Endothelial cell of umbilical vein (primary cell): ENCODE measurements at regions not wholly inside any gene's neighbourhood (a gene's known extent, or its start where the extent isn't known, plus 50 kb on each side); places are given as distances from the start of the nearest gene placed in this dataset.

ENCODE experiments used
- BruUV-seq: library from RNA; stranded (reverse); fragments of 400-500 nt; replicated peaks from 2 replicates; lab custom pipeline; 2021; lab: Mats Ljungman, UMichigan
- CTCF ChIA-PET: fragments of 300-600, 350-600 bp; sonication (Branson Sonifier 250); formaldehyde crosslinking; loops from one replicate; lab custom pipeline; 2021; ENCODE audit warnings: antibody characterized with exemption, inconsistent platforms; lab: Charles Lee
- POLR2A ChIA-PET: fragments of 300-600, 350-600 bp; sonication (Branson Sonifier 250); formaldehyde crosslinking; loops from one replicate; lab custom pipeline; 2021; ENCODE audit warnings: antibody characterized with exemption, inconsistent platforms; lab: Charles Lee
- DNase-seq: peaks from one replicate; pipeline ENCODE4 v3.0.0-alpha.2; 2011; ENCODE audit warnings: low read depth, low spot score
- FAIRE-seq: peaks from 2 replicates; lab custom pipeline; 2011; peaks lifted over from hg19 to GRCh38; lab: Jason Lieb, UNC
- H2AFZ ChIP-seq: 2 replicates; pipeline ENCODE4 v1.6.0; 2012; ENCODE audit warnings: low read depth, low read length, control low read depth, inconsistent platforms
- H3K27ac ChIP-seq: 2 replicates; pipeline ENCODE4 v1.5.1; 2011; ENCODE audit warnings: low read depth, mild to moderate bottlenecking, control low read depth, low read length, moderate library complexity; ENCODE audit not compliant: insufficient read depth
- H3K27me3 ChIP-seq, 2 experiments: 2 replicates each; pipeline versions ENCODE4 v1.6.0 to v1.6.1; 2011; ENCODE audit warnings: low read length in 2 of 2, mixed read lengths in 1 of 2; ENCODE audit not compliant: control insufficient read depth in 2 of 2, insufficient read depth in 2 of 2
- H3K36me3 ChIP-seq, 2 experiments: 2 replicates in 1 of 2; 3 replicates in 1 of 2; pipeline ENCODE4 v1.5.1; 2011; ENCODE audit warnings: low read length in 2 of 2, mild to moderate bottlenecking in 1 of 2, moderate library complexity in 1 of 2; ENCODE audit not compliant: control insufficient read depth in 2 of 2, insufficient read depth in 2 of 2; ENCODE audit errors: extremely low read depth in 1 of 2
- H3K4me1 ChIP-seq: 3 replicates; pipeline ENCODE4 v1.5.1; 2011; ENCODE audit warnings: mild to moderate bottlenecking, low read length; ENCODE audit not compliant: control insufficient read depth, insufficient read depth; ENCODE audit errors: extremely low read depth
- H3K4me2 ChIP-seq: 2 replicates; pipeline ENCODE4 v1.6.1; 2011; ENCODE audit warnings: low read length, control low read depth, mixed read lengths; ENCODE audit not compliant: insufficient read depth
- H3K4me3 ChIP-seq, 3 experiments: fragments of 200-600 bp in 1 of 3; sonication (generic), shearing (Covaris generic) in 1 of 3; replicated peaks in 1 of 3; 2 replicates each; pipeline ENCODE4 v1.5.1; 2011 to 2016; ENCODE audit warnings: control low read depth in 3 of 3, low read length in 3 of 3, mild to moderate bottlenecking in 2 of 3, inconsistent platforms in 1 of 3, low read depth in 1 of 3, moderate library complexity in 1 of 3; ENCODE audit not compliant: insufficient read depth in 1 of 3
- H3K79me2 ChIP-seq: 2 replicates; pipeline ENCODE4 v1.6.0; 2012; ENCODE audit warnings: low read length, inconsistent platforms; ENCODE audit not compliant: control insufficient read depth, insufficient read depth
- H3K9ac ChIP-seq: replicated peaks from 2 replicates; pipeline ENCODE3; 2011; ENCODE audit warnings: low read length, control low read depth; ENCODE audit not compliant: insufficient read depth; ENCODE audit errors: extremely low read depth
- H3K9me1 ChIP-seq: replicated peaks from 3 replicates; pipeline ENCODE4 v1.6.0; 2011; ENCODE audit warnings: mild to moderate bottlenecking, low read length; ENCODE audit not compliant: control insufficient read depth, insufficient read depth; ENCODE audit errors: extremely low read depth
- H3K9me3 ChIP-seq: replicated peaks from 2 replicates; pipeline ENCODE4 v1.5.1; 2012; ENCODE audit warnings: low read length, inconsistent platforms; ENCODE audit not compliant: control insufficient read depth, insufficient read depth
- H4K20me1 ChIP-seq: replicated peaks from 2 replicates; pipeline ENCODE3; 2011; ENCODE audit warnings: mild to moderate bottlenecking, low read length; ENCODE audit not compliant: control insufficient read depth, insufficient read depth; ENCODE audit errors: extremely low read depth
- CTCF ChIP-seq, 2 donors: IDR thresholded peaks; 1 replicate in 1 of 2; 2 replicates in 1 of 2; pipeline ENCODE4 v1.5.1; 2011; ENCODE audit warnings: low read length in 2 of 2, mild to moderate bottlenecking in 2 of 2, moderate library complexity in 2 of 2, control low read depth in 1 of 2, inconsistent platforms in 1 of 2, low read depth in 1 of 2; ENCODE audit not compliant: insufficient read depth in 1 of 2; ENCODE audit errors: extremely low read depth in 1 of 2
- EZH2 ChIP-seq: IDR thresholded peaks from 2 replicates; pipeline ENCODE4 v1.6.1; 2012; ENCODE audit warnings: borderline replicate concordance, low read depth, mild to moderate bottlenecking, moderate library complexity, low read length, inconsistent platforms; ENCODE audit not compliant: severe bottlenecking
- FOS ChIP-seq: IDR thresholded peaks from 2 replicates; pipeline ENCODE4 v1.6.1; 2011; ENCODE audit warnings: mild to moderate bottlenecking, low read length, moderate library complexity, borderline replicate concordance; ENCODE audit not compliant: insufficient read depth
- GATA2 ChIP-seq: IDR thresholded peaks from 2 replicates; pipeline ENCODE4 v1.7.0; 2011; ENCODE audit warnings: low read depth, mild to moderate bottlenecking, moderate library complexity, mixed read lengths, low read length; ENCODE audit not compliant: insufficient read length, insufficient read depth
- JUN ChIP-seq: IDR thresholded peaks from 2 replicates; pipeline ENCODE4 v1.6.1; 2011; ENCODE audit warnings: borderline replicate concordance, low read depth; ENCODE audit not compliant: insufficient read length, insufficient read depth
- MAX ChIP-seq: IDR thresholded peaks from 2 replicates; pipeline ENCODE4 v1.6.1; 2011; ENCODE audit not compliant: insufficient read depth, insufficient read length
- MYC ChIP-seq: IDR thresholded peaks from one replicate; pipeline ENCODE4 v1.6.1; 2011; ENCODE audit warnings: mild to moderate bottlenecking, low read depth, low read length
- POLR2A ChIP-seq: IDR thresholded peaks from 2 replicates; pipeline ENCODE4 v1.6.1; 2012; ENCODE audit warnings: low read depth, mild to moderate bottlenecking, control low read depth, low read length
- POLR2AphosphoS5 ChIP-seq: IDR thresholded peaks from 2 replicates; pipeline ENCODE4 v1.6.1; 2012; ENCODE audit warnings: low read depth, mild to moderate bottlenecking, control low read depth, low read length, moderate library complexity; ENCODE audit not compliant: insufficient read depth
- dilution Hi-C: fragments of 300-500 bp; cut with MboI; formaldehyde crosslinking; loops from one replicate; pipeline ENCODE4 v1.15.0; 2019; ENCODE audit warnings: low sequenced_read_pairs; ENCODE audit not compliant: extremely low pct_ligation_motif_present
- intact Hi-C: fragments of 100-400 bp; cut with micrococcal nuclease; formaldehyde crosslinking; loops from one replicate; pipeline ENCODE4 v1.10.0; 2022

GRCh38 chr13:57784633-57785032 is 153.1 kb downstream of the PCDH17 start:
- no peaks in the 10 kb centered on the region for H3K79me2 ChIP-seq
- no TSS peak for BruUV-seq
- CTCF ChIA-PET: no interaction called here
- no peaks in the 10 kb centered on the region for H4K20me1 ChIP-seq
- H3K9me3 ChIP-seq: no peaks in the 10 kb centered on the region
- H3K27ac ChIP-seq: no peak overlapping the region
- H3K4me3 ChIP-seq: no peak overlapping the region
- no peaks in the 10 kb centered on the region for H3K27me3 ChIP-seq
- DNase-seq (no peak), FAIRE-seq (no peak)
- no peaks in the 10 kb centered on the region for H3K4me1 ChIP-seq
- POLR2A ChIA-PET: no interaction called here
- dilution Hi-C loops (no loop called here), intact Hi-C loops (no loop called here)
- H2AFZ ChIP-seq: no peak overlapping the region
- no peaks in the 10 kb centered on the region for H3K9me1 ChIP-seq
- no peaks in the 10 kb centered on the region for H3K36me3 ChIP-seq
- no peak overlapping the region for H3K4me2 ChIP-seq
- no peak for TF ChIP-seq POLR2AphosphoS5
- no peak for TF ChIP-seq FOS
- no peak for TF ChIP-seq MYC
- TF ChIP-seq JUN: no peak
- TF ChIP-seq POLR2A: no peak
- TF ChIP-seq CTCF (IDR thresholded peaks at IDR 0.05; ENCODE audit: extremely low read depth in 1 of 2, insufficient read depth in 1 of 2, low read depth in 1 of 2, low read length in 2 of 2): no peak
- no peak overlapping the region for H3K9ac ChIP-seq

- Histone ChIP-seq H3K27ac (no peak overlapping the region), H2AFZ (no peak overlapping the region), H3K36me3 (no peaks in the 10 kb centered on the region), H3K4me1 (no peaks in the 10 kb centered on the region), H3K79me2 (no peaks in the 10 kb centered on the region), H3K27me3 (no peaks in the 10 kb centered on the region), H3K4me2 (no peak overlapping the region), H3K4me3 (no peak overlapping the region), H3K9me1 (no peaks in the 10 kb centered on the region), H4K20me1 (no peaks in the 10 kb centered on the region), H3K9me3 (no peaks in the 10 kb centered on the region), H3K9ac (no peak overlapping the region)
- DNase-seq: no peak
- no TSS peak for BruUV-seq
- FAIRE-seq: no peak
- dilution Hi-C loops: no loop called here
- no peak for TF ChIP-seq MAX
- TF ChIP-seq MYC: no peak
- no peak for TF ChIP-seq CTCF (IDR thresholded peaks at IDR 0.05; ENCODE audit: extremely low read depth in 1 of 2, insufficient read depth in 1 of 2, low read depth in 1 of 2, low read length in 2 of 2)
- no peak for TF ChIP-seq JUN
- no peak for TF ChIP-seq POLR2A
- TF ChIP-seq POLR2AphosphoS5: no peak
- TF ChIP-seq GATA2: no peak
- TF ChIP-seq FOS: no peak
- no peak for TF ChIP-seq EZH2
- ChIA-PET CTCF (no interaction called here), POLR2A (no interaction called here)
- intact Hi-C loops: no loop called here
Observed at GRCh38 chr13:57787058-57787791, 155.7 kb downstream of the PCDH17 start.
